ENCODE measurements at regions not wholly inside any gene's neighbourhood (a gene's known extent, or its start where the extent isn't known, plus 50 kb on each side); places are given as distances from the start of the nearest gene placed in this dataset.

GRCh38 chr7:57245206-57245605 lies 113.0 kb upstream of the ZNF479 start:
- no peaks in the 10 kb centered on the region for H3K9me3 ChIP-seq
- TF ChIP-seq CTCF (IDR thresholded peaks at IDR 0.05; ENCODE audit: low read depth, low read length), result no peak

DNA sequence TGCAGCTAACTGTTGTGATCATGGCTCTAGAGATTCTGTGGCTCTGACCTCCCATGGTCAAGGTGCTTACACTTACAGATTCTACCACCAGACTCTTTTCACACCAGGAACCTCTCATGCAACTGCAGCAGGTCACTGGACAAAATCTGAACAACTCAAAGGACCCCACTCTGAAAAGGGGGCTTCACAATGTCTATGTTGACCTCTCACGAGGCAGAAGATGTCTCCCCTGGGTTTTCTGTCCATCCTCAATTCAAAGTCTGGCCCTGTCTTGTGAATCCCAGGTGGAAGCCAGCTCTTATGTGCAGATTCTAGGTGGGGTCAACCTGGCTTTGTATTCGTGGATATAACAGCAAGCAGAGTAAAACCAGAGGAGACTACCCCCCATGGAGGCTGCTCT lies 118.6 kb upstream of the ZNF479 start:
- Histone ChIP-seq H3K4me3 (ENCODE audit: low read depth, low read length) (no peak overlapping the region), H3K4me1 (no peaks in the 10 kb centered on the region), H3K27me3 (no peaks in the 10 kb centered on the region), H3K36me3 (no peaks in the 10 kb centered on the region), H3K9me3 (no peaks in the 10 kb centered on the region; the same call in 1 of the 2 replicates)
- no peak for DNase-seq
- TF ChIP-seq CTCF (IDR thresholded peaks at IDR 0.05; ENCODE audit: low read depth, low read length), result no peak

More at GRCh38 chr7:57245206-57245605, 113.0 kb upstream of the ZNF479 start:
- DNase-seq, result no peak
- no peaks in the 10 kb centered on the region for H3K27me3 ChIP-seq
- H3K36me3 ChIP-seq, result no peaks in the 10 kb centered on the region
- no peak overlapping the region for H3K4me3 ChIP-seq (ENCODE audit: low read depth, low read length)
- H3K4me1 ChIP-seq, result no peaks in the 10 kb centered on the region

DNA sequence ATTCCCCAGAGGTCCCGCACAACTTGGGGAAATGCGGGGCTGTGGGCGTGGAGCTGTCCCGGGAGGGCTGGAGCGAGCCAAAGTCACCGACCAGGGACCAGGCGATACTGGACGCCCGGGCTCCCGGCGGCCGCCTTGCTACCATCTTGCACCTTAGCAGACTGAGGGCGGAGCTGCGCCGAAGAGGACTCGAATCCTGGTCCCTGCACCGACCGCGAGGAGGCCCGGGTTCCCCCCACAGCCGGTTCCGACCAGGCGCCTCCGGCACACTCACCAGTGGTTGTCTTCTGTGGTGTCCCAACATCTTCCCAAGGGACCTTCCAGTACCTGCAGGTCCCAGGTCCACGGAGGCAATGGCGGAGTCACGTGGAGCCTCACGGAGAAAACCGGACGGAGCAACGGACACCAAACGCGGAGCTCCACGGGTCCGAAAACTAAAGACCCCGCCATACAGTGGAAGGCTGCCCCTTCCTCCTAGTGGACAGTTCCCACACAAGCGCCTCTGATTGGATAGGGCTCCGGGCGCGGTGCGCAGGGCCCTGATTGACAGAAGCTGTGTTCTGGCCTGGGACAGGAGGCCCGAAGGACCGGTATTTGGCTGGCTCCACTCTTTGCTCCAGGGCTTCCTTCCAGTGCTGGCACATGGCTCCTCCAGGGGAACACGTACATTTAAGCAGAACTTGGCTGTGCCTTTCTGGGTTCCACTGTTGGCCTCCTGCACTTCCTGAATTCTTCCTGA lies 124.6 kb upstream of the ZNF479 start:
- no peak for DNase-seq

DNA sequence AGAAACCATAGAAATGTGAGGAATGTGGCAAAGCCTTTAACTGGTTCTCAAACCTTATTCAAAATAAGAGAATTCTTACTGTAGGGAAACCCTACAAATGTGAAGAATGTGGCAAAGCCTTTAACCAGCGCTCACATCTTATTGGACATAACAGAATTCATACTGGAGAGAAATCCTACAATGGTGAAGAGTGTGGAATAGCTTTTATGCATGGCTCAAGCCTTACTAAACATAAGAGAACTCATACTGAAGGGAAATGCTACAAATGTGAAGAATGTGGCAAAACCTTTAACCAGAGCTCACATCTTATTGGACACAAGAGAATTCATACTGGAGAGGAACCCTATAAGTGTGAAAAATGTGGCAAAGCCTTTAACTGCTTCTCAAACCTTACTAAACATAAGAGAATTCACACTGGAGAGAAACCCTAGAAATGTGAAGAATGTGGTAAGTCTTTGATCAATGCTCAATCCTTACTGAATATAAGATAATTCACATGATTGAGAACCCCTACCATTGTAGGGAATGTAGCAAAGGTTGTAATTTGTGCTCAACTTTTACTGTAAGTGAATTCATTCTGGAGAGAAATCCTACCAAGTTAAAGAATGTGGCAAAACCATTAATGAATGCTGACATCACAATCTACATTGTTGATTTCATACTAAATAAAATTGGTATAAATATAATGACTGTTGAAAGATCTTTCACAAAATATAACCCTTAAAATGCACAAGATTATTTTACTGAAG lies 142.5 kb upstream of the ZNF479 start:
- Histone ChIP-seq H3K4me1 (no peaks in the 10 kb centered on the region), H3K9me3 (no peaks in the 10 kb centered on the region), H3K4me3 (ENCODE audit: low read depth, low read length) (no peak overlapping the region), H3K36me3 (no peaks in the 10 kb centered on the region), H3K27me3 (no peaks in the 10 kb centered on the region)
- DNase-seq, result no peak
- TF ChIP-seq CTCF (IDR thresholded peaks at IDR 0.05; ENCODE audit: low read depth, low read length), result no peak

More for the DNA sequence above, 124.6 kb upstream of the ZNF479 start:
- H3K4me1 ChIP-seq, result no peaks in the 10 kb centered on the region
- no peak overlapping the region for H3K4me3 ChIP-seq (ENCODE audit: low read depth, low read length)
- H3K9me3 ChIP-seq, result no peaks in the 10 kb centered on the region; the same call in 1 of the 2 replicates
- TF ChIP-seq CTCF (IDR thresholded peaks at IDR 0.05; ENCODE audit: low read depth, low read length), result no peak
- H3K36me3 ChIP-seq, result no peaks in the 10 kb centered on the region
- no peaks in the 10 kb centered on the region for H3K27me3 ChIP-seq

- TF ChIP-seq CTCF (IDR thresholded peaks at IDR 0.05; ENCODE audit: low read depth, low read length), result no peak
- Histone ChIP-seq H3K9me3 (no peaks in the 10 kb centered on the region; the same call in 1 of the 2 replicates), H3K4me3 (ENCODE audit: low read depth, low read length) (no peak overlapping the region), H3K4me1 (no peaks in the 10 kb centered on the region), H3K36me3 (no peaks in the 10 kb centered on the region), H3K27me3 (no peaks in the 10 kb centered on the region)
- no peak for DNase-seq
Observed at GRCh38 chr7:57300747-57301146, 149.2 kb upstream of the ZNF716 start.
